K562 (cell line): ENCODE measurements at regions not wholly inside any gene's neighbourhood (a gene's known extent, or its start where the extent isn't known, plus 50 kb on each side); places are given as distances from the start of the nearest gene placed in this dataset.

Source experiments
- CTCF ChIP-seq, 3 experiments: IDR thresholded peaks in 2 of 3; conservative IDR thresholded peaks in 1 of 3; 2 replicates each; pipeline ENCODE4 v1.5.1; 2011 to 2012; ENCODE audit warnings: low read length in 3 of 3, mild to moderate bottlenecking in 3 of 3, control low read depth in 2 of 3, improper control_type of control experiment in 1 of 3, inconsistent platforms in 1 of 3, low read depth in 1 of 3, mixed read lengths in 1 of 3, moderate library complexity in 1 of 3; ENCODE audit not compliant: insufficient read depth in 2 of 3
- ELF4 ChIP-seq: fragments of 450-650 bp; formaldehyde crosslinking; IDR thresholded peaks from 2 replicates; pipeline ENCODE4 v1.4.0; 2022; ENCODE audit warnings: missing genetic modification characterization
- ETV6 ChIP-seq, 3 experiments: fragments of 150-350 bp in 1 of 3; sonication (generic) in 1 of 3; formaldehyde crosslinking in 1 of 3; IDR thresholded peaks; 2 replicates each; pipeline versions ENCODE4 v1.6.1 to v1.8.0; 2014 to 2022; ENCODE audit warnings: borderline replicate concordance in 2 of 3, low read depth in 2 of 3, antibody characterized with exemption in 1 of 3, low read length in 1 of 3, mild to moderate bottlenecking in 1 of 3, missing genetic modification reagents in 1 of 3
- SPI1 ChIP-seq: IDR thresholded peaks from 2 replicates; pipeline ENCODE4 v1.6.1; 2011; ENCODE audit warnings: low read depth, low read length, control low read depth, borderline replicate concordance
- THRA ChIP-seq: fragments of 450-650 bp; IDR thresholded peaks from 2 replicates; pipeline ENCODE4 v1.6.1; 2017; ENCODE audit warnings: mild to moderate bottlenecking, moderate library complexity
- ZFX ChIP-seq: sonication (generic); formaldehyde crosslinking; IDR thresholded peaks from 2 replicates; pipeline ENCODE4 v1.8.0; 2022; ENCODE audit warnings: mild to moderate bottlenecking, missing genetic modification reagents, moderate library complexity
- ZZZ3 ChIP-seq: fragments of 450-650 bp; IDR thresholded peaks from 2 replicates; pipeline ENCODE4 v1.6.1; 2016; ENCODE audit warnings: antibody characterized with exemption, mild to moderate bottlenecking, moderate library complexity

DNA sequence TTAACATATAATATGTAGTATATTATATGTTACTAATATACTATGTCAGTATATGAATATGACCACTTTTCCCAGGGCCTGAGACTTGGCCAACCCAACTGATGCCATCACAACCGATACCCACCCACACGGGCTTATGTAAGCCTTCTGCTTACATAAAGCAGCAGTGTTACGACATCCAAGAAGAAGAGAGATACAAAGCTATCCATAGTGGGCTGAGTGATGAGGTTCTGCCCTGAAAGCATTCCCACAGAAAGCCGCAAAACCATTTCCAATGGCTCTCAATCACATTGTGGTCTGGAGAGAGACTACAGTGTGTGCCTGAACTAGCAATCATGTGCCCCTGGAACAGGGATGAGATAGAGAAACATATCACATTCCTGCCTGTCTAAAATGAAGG, 177.9 kb downstream of the PLOD2 start:
- TF ChIP-seq ELF4 (CRISPR knock-in tag) (no peak), THRA (no peak), SPI1 (no peak), CTCF (IDR thresholded peaks at IDR 0.05 in 2 of 3, conservative IDR thresholded peaks at IDR 0.05 in 1 of 3; ENCODE audit: insufficient read depth in 2 of 3, low read depth in 1 of 3, low read length in 3 of 3) (no peak), ETV6 (IDR thresholded peaks at IDR 0.05; ENCODE audit: borderline replicate concordance in 1 of 2, low read depth in 2 of 2, low read length in 1 of 2) (no peak), ETV6 (CRISPR knock-in tag; IDR thresholded peaks at IDR 0.05; ENCODE audit: borderline replicate concordance) (no peak), ZFX (CRISPR knock-in tag) (no peak), ZZZ3 (no peak)
